Ishikawa (cell line): ENCODE measurements at regions not wholly inside any gene's neighbourhood (a gene's known extent, or its start where the extent isn't known, plus 50 kb on each side); places are given as distances from the start of the nearest gene placed in this dataset.

ENCODE experiments used
- CEBPB ChIP-seq: IDR thresholded peaks from 2 replicates; pipeline ENCODE4 v1.6.1; 2012
- EP300 ChIP-seq: IDR thresholded peaks from 2 replicates; pipeline ENCODE4 v1.6.1; 2012; ENCODE audit warnings: borderline replicate concordance
- REST ChIP-seq: IDR thresholded peaks from 2 replicates; pipeline ENCODE4 v1.6.1; 2012; ENCODE audit warnings: low read depth, mild to moderate bottlenecking
- YY1 ChIP-seq: IDR thresholded peaks from 2 replicates; pipeline ENCODE4 v1.6.1; 2012; ENCODE audit warnings: low read depth
- ZBTB7A ChIP-seq: IDR thresholded peaks from 2 replicates; pipeline ENCODE4 v1.6.1; 2012; ENCODE audit warnings: low read depth
- TF ChIP-seq, protein P1 (sequence below): IDR thresholded peaks from 2 replicates; pipeline ENCODE4 v1.6.1; 2012

GRCh38 chr13:58126496-58126895 lies 495.0 kb downstream of the PCDH17 start:
- no peak for TF ChIP-seq EP300
- TF ChIP-seq REST: no peak
- no peak for TF ChIP-seq YY1
- no peak for TF ChIP-seq ZBTB7A
- TF ChIP-seq, protein P1, sequence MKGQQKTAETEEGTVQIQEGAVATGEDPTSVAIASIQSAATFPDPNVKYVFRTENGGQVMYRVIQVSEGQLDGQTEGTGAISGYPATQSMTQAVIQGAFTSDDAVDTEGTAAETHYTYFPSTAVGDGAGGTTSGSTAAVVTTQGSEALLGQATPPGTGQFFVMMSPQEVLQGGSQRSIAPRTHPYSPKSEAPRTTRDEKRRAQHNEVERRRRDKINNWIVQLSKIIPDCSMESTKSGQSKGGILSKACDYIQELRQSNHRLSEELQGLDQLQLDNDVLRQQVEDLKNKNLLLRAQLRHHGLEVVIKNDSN: no peak
- no peak for TF ChIP-seq CEBPB
